ENCODE measurements at regions not wholly inside any gene's neighbourhood (a gene's known extent, or its start where the extent isn't known, plus 50 kb on each side); places are given as distances from the start of the nearest gene placed in this dataset.

- TF ChIP-seq REST (IDR thresholded peaks at IDR 0.05; ENCODE audit: unreplicated experiment) = no peak
Measured at GRCh38 chr7:13107291-13107690, 419.9 kb downstream of the ARL4A start (continued).

GRCh38 chr7:13108061-13108460 is 420.6 kb downstream of the ARL4A start:
- H3K36me3 Mint-ChIP-seq (ENCODE audit: low read depth) = no peaks in the 10 kb centered on the region
- peaks cover 12% of the 10 kb centered on the region; the same call in 2 of the 3 replicates for H3K9me3 Mint-ChIP-seq
- no peaks in the 10 kb centered on the region for H3K36me3 ChIP-seq (ENCODE audit: insufficient read depth)
- H3K4me1 ChIP-seq (ENCODE audit: insufficient read depth) = no peaks in the 10 kb centered on the region
- H3F3A ChIP-seq (replicated peaks; ENCODE audit: low read depth) = no peaks in the 10 kb centered on the region
- no peaks in the 10 kb centered on the region for H3K27me3 ChIP-seq (ENCODE audit: insufficient read depth)
- H3K27ac Mint-ChIP-seq = no peak overlapping the region
- no peaks in the 10 kb centered on the region for H3K4me1 Mint-ChIP-seq
- H3K4me3 ChIP-seq = no peak overlapping the region
- H3K4me2 ChIP-seq = no peak overlapping the region
- no peak for TF ChIP-seq ZNF114 (CRISPR knock-in tag; IDR thresholded peaks at IDR 0.05)
- no peak for TF ChIP-seq POLR2AphosphoS5 (IDR thresholded peaks at IDR 0.05; ENCODE audit: low read depth)
- no peak for TF ChIP-seq CTCF (conservative IDR thresholded peaks at IDR 0.05; ENCODE audit: low read depth in 2 of 2)
- TF ChIP-seq JUNB (IDR thresholded peaks at IDR 0.05; ENCODE audit: unreplicated experiment) = no peak
- no peak for TF ChIP-seq REST (IDR thresholded peaks at IDR 0.05; ENCODE audit: unreplicated experiment)
- TF ChIP-seq CREB1 (CRISPR knock-in tag; IDR thresholded peaks at IDR 0.05; ENCODE audit: low read depth) = no peak
- no peaks in the 10 kb centered on the region for H3K27me3 Mint-ChIP-seq (ENCODE audit: insufficient read depth, low read depth, poor library complexity)
- ATAC-seq (no peak), DNase-seq (ENCODE audit: low spot score) (no peak)
- H3K4me3 Mint-ChIP-seq = no peak overlapping the region
- H3K79me2 ChIP-seq (replicated peaks; ENCODE audit: insufficient read depth) = no peaks in the 10 kb centered on the region
- H2AFZ ChIP-seq = no peak overlapping the region
- H3K9me2 ChIP-seq (ENCODE audit: insufficient read depth) = no peaks in the 10 kb centered on the region
- H3K27ac ChIP-seq (ENCODE audit: low read depth) = no peak overlapping the region
- H4K20me1 ChIP-seq (replicated peaks; ENCODE audit: insufficient read depth) = no peaks in the 10 kb centered on the region

All from GM23338 (cell line).